IMR-90 (cell line): ENCODE measurements at regions not wholly inside any gene's neighbourhood (a gene's known extent, or its start where the extent isn't known, plus 50 kb on each side); places are given as distances from the start of the nearest gene placed in this dataset.

Experiments used
- ATAC-seq: fragments of 200-7000 bp; cut with Tn5 transposase; 2 replicates; pipeline ENCODE4 v1.9.1; 2020; ENCODE audit warnings: low read depth, mild to moderate bottlenecking, moderate library complexity
- BruUV-seq: library from RNA; stranded (reverse); fragments of 400-500 nt; replicated peaks from 2 replicates; lab custom pipeline; 2021; lab: Mats Ljungman, UMichigan
- CTCF ChIA-PET: fragments of 300-600 bp; formaldehyde crosslinking; extraction: SDS; loops from one replicate; lab custom pipeline; 2021; ENCODE audit warnings: antibody characterized with exemption; lab: Yijun Ruan, JAX
- POLR2A ChIA-PET: fragments of 300-600 bp; sonication (Branson Sonifier 250); formaldehyde crosslinking; loops from one replicate; lab custom pipeline; 2022; ENCODE audit warnings: antibody characterized with exemption; ENCODE audit not compliant: unreplicated experiment; lab: Charles Lee
- DNase-seq: peaks from one replicate; pipeline ENCODE4 v3.0.0; 2013
- H2AFZ ChIP-seq: replicated peaks from 2 replicates; pipeline ENCODE3; 2013; ENCODE audit warnings: low read length, mild to moderate bottlenecking; ENCODE audit not compliant: poor library complexity
- H2AK5ac ChIP-seq: 2 replicates; pipeline ENCODE4 v1.6.1; 2013; ENCODE audit warnings: low read depth, low read length, inconsistent platforms
- H2AK9ac ChIP-seq: replicated peaks from 2 replicates; pipeline ENCODE3; 2013; ENCODE audit warnings: mild to moderate bottlenecking, low read depth, low read length, moderate library complexity; ENCODE audit not compliant: poor library complexity
- H2BK120ac ChIP-seq: 2 replicates; pipeline ENCODE4 v1.6.1; 2013; ENCODE audit warnings: low read depth, low read length, inconsistent platforms
- H2BK15ac ChIP-seq: 3 replicates; pipeline ENCODE4 v1.6.1; 2013; ENCODE audit warnings: low read depth, low read length, inconsistent platforms
- H2BK20ac ChIP-seq: 2 replicates; pipeline ENCODE4 v1.6.1; 2013; ENCODE audit warnings: low read depth, mild to moderate bottlenecking, inconsistent platforms, low read length, moderate library complexity
- H2BK5ac ChIP-seq: 2 replicates; pipeline ENCODE4 v1.6.1; 2013; ENCODE audit warnings: mild to moderate bottlenecking, low read depth, low read length, inconsistent platforms; ENCODE audit not compliant: poor library complexity, severe bottlenecking
- H3K14ac ChIP-seq: replicated peaks from 2 replicates; pipeline ENCODE4 v1.6.1; 2013; ENCODE audit warnings: low read depth, low read length, inconsistent platforms
- H3K18ac ChIP-seq: 2 replicates; pipeline ENCODE4 v1.6.1; 2013; ENCODE audit warnings: low read depth, low read length, control low read depth
- H3K23ac ChIP-seq: 2 replicates; pipeline ENCODE4 v1.6.1; 2013; ENCODE audit warnings: low read depth, low read length, inconsistent platforms
- H3K27ac ChIP-seq: 2 replicates; pipeline ENCODE4 v1.5.1; 2013; ENCODE audit warnings: mild to moderate bottlenecking, control low read depth, low read length; ENCODE audit not compliant: insufficient read depth
- H3K27me3 ChIP-seq: 2 replicates; pipeline ENCODE4 v1.6.1; 2013; ENCODE audit warnings: low read length; ENCODE audit not compliant: control insufficient read depth, insufficient read depth
- H3K36me3 ChIP-seq: 2 replicates; pipeline ENCODE4 v1.6.1; 2013; ENCODE audit warnings: low read length, mixed read lengths; ENCODE audit not compliant: control insufficient read depth, insufficient read depth
- H3K4ac ChIP-seq: 2 replicates; pipeline ENCODE4 v1.6.1; 2013; ENCODE audit warnings: low read depth, low read length, inconsistent platforms
- H3K4me1 ChIP-seq: 2 replicates; pipeline ENCODE4 v1.6.1; 2013; ENCODE audit warnings: low read length, mixed read lengths; ENCODE audit not compliant: control insufficient read depth, insufficient read depth
- H3K4me2 ChIP-seq: 2 replicates; pipeline ENCODE4 v1.6.1; 2013; ENCODE audit warnings: low read depth, mild to moderate bottlenecking, control low read depth, low read length, moderate library complexity
- H3K4me3 ChIP-seq: 2 replicates; pipeline ENCODE4 v1.5.1; 2013; ENCODE audit warnings: low read depth, mild to moderate bottlenecking, control low read depth, low read length, moderate library complexity; ENCODE audit not compliant: insufficient read depth
- H3K56ac ChIP-seq: 2 replicates; pipeline ENCODE4 v1.6.1; 2013; ENCODE audit warnings: low read length, inconsistent platforms; ENCODE audit not compliant: insufficient read depth; ENCODE audit errors: extremely low read depth
- H3K79me1 ChIP-seq, 2 experiments: 2 replicates each; pipeline ENCODE4 v1.6.1; 2013; ENCODE audit warnings: low read length in 2 of 2, inconsistent platforms in 1 of 2, low read depth in 1 of 2
- H3K9ac ChIP-seq: 2 replicates; pipeline ENCODE4 v1.6.1; 2013; ENCODE audit warnings: low read depth, low read length, control low read depth
- H3K9me1 ChIP-seq: 2 replicates; pipeline ENCODE4 v1.6.1; 2013; ENCODE audit warnings: low read length, inconsistent platforms; ENCODE audit not compliant: insufficient read depth
- H3K9me3 ChIP-seq: 2 replicates; pipeline ENCODE4 v1.6.1; 2013; ENCODE audit warnings: low read length; ENCODE audit not compliant: control insufficient read depth, insufficient read depth
- H4K20me1 ChIP-seq: 2 replicates; pipeline ENCODE4 v1.6.1; 2013; ENCODE audit warnings: low read length, inconsistent platforms; ENCODE audit not compliant: insufficient read depth
- H4K5ac ChIP-seq: 2 replicates; pipeline ENCODE4 v1.6.1; 2013; ENCODE audit warnings: mild to moderate bottlenecking, low read depth, low read length, control low read depth
- H4K8ac ChIP-seq, 2 experiments: 2 replicates each; pipeline ENCODE4 v1.6.1; 2013; ENCODE audit warnings: low read depth in 2 of 2, low read length in 2 of 2, control low read depth in 1 of 2, inconsistent platforms in 1 of 2
- H4K91ac ChIP-seq: 2 replicates; pipeline ENCODE4 v1.6.1; 2013; ENCODE audit warnings: low read depth, low read length, inconsistent platforms; ENCODE audit not compliant: insufficient read depth
- POLR2A ChIP-seq: IDR thresholded peaks from 2 replicates; pipeline ENCODE4 v1.6.1; 2012; ENCODE audit warnings: mild to moderate bottlenecking, low read depth, low read length
- RCOR1 ChIP-seq: IDR thresholded peaks from 2 replicates; pipeline ENCODE4 v1.6.1; 2012; ENCODE audit warnings: mild to moderate bottlenecking, low read length, improper control_type of control experiment; ENCODE audit not compliant: insufficient replicate concordance
- WGBS, 2 experiments: methylation state at CpG; one replicate each; pipeline versions ENCODE4 v1.1.5 to v1.1.7; 2013; ENCODE audit warnings: missing lambda C conversion rate in 2 of 2; ENCODE audit not compliant: insufficient read length in 1 of 2; ENCODE audit errors: extremely low coverage in 2 of 2; 5-methylcytosine and 5-hydroxymethylcytosine counted together
- dilution Hi-C: fragments of 300-500 bp; cut with HindIII; formaldehyde crosslinking; loops from one replicate; pipeline ENCODE4 v1.14.3; 2018; ENCODE audit warnings: low sequenced_read_pairs; ENCODE audit not compliant: unreplicated experiment
- in situ Hi-C: fragments of 300-500 bp; cut with MboI; formaldehyde crosslinking; loops from 3 replicates; pipeline ENCODE4 v1.14.3; 2019; ENCODE audit warnings: low sequenced_read_pairs, inconsistent platforms, mixed read lengths
- intact Hi-C: fragments of 100-400 bp; cut with micrococcal nuclease; formaldehyde crosslinking; loops from 2 replicates; pipeline ENCODE4 v1.10.0; 2022
- TF ChIP-seq, protein P1 (sequence below): fragments of 150-350 bp; IDR thresholded peaks from 2 replicates; pipeline ENCODE4 v1.6.1; 2016; ENCODE audit warnings: low read depth, mild to moderate bottlenecking, low read length, moderate library complexity, borderline replicate concordance
- TF ChIP-seq, protein P2 (sequence below): conservative IDR thresholded peaks from 2 replicates; pipeline ENCODE4 v1.5.1; 2012; ENCODE audit warnings: mild to moderate bottlenecking, low read depth, low read length, improper control_type of control experiment

DNA sequence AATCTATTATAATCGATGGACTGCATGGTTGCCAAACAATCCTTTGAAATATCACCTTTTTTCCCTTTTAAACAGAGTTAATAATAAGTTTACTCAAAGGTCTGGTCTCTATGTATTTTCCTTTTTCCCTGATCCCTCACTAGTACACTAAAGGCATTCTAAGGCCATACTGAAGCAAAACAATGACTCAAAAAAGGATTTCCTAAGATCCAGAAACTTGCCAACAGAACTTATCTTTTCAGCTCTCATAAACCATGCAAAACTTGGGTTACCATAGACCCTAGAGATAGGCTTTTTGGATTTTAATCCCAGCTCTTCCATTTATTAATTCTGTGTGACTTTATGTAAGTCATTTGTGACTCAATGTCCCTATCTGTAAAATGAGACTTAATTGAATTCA is 77.1 kb downstream of the IFI44 start:
- Histone ChIP-seq H2BK5ac (no peak overlapping the region), H3K27me3 (0 out of 2 replicates have a peak, but pooled peaks cover 3% of the 10 kb centered on the region), H2AK5ac (no peak overlapping the region), H3K9ac (no peak overlapping the region), H3K9me1 (no peaks in the 10 kb centered on the region), H3K23ac (no peak overlapping the region), H4K5ac (no peak overlapping the region), H3K27ac (no peak overlapping the region), H2AFZ (no peak overlapping the region), H3K18ac (no peak overlapping the region), H2BK120ac (no peak overlapping the region), H3K9me3 (no peaks in the 10 kb centered on the region), H3K56ac (no peak overlapping the region), H2AK9ac (no peak overlapping the region), H3K4ac (no peak overlapping the region), H3K79me1 (no peaks in the 10 kb centered on the region), H4K20me1 (no peaks in the 10 kb centered on the region), H3K4me1 (no peaks in the 10 kb centered on the region), H2BK20ac (no peak overlapping the region), H4K8ac (no peak overlapping the region), H3K36me3 (no peaks in the 10 kb centered on the region), H4K91ac (no peak overlapping the region), H3K14ac (no peak overlapping the region), H3K4me2 (no peak overlapping the region), H3K4me3 (no peak overlapping the region), H2BK15ac (no peak overlapping the region)
- dilution Hi-C loops (no loop called here), intact Hi-C loops (no loop called here), in situ Hi-C loops (no loop called here)
- ATAC-seq: peak; percentile 32; the same call in 1 of the 2 replicates
- TF ChIP-seq, protein P1, sequence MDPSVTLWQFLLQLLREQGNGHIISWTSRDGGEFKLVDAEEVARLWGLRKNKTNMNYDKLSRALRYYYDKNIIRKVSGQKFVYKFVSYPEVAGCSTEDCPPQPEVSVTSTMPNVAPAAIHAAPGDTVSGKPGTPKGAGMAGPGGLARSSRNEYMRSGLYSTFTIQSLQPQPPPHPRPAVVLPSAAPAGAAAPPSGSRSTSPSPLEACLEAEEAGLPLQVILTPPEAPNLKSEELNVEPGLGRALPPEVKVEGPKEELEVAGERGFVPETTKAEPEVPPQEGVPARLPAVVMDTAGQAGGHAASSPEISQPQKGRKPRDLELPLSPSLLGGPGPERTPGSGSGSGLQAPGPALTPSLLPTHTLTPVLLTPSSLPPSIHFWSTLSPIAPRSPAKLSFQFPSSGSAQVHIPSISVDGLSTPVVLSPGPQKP: no peak
- no peak for TF ChIP-seq POLR2A
- TF ChIP-seq, protein P2, sequence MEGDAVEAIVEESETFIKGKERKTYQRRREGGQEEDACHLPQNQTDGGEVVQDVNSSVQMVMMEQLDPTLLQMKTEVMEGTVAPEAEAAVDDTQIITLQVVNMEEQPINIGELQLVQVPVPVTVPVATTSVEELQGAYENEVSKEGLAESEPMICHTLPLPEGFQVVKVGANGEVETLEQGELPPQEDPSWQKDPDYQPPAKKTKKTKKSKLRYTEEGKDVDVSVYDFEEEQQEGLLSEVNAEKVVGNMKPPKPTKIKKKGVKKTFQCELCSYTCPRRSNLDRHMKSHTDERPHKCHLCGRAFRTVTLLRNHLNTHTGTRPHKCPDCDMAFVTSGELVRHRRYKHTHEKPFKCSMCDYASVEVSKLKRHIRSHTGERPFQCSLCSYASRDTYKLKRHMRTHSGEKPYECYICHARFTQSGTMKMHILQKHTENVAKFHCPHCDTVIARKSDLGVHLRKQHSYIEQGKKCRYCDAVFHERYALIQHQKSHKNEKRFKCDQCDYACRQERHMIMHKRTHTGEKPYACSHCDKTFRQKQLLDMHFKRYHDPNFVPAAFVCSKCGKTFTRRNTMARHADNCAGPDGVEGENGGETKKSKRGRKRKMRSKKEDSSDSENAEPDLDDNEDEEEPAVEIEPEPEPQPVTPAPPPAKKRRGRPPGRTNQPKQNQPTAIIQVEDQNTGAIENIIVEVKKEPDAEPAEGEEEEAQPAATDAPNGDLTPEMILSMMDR: no peak
- no peak for TF ChIP-seq RCOR1
- no TSS peak for BruUV-seq
- CTCF ChIA-PET: no interaction called here
- no CpG with 5 or more reads among the region's 1 CpG for WGBS, 2 experiments
- POLR2A ChIA-PET: no interaction called here
- peak; percentile 24 for DNase-seq
